Neural crest cell (in vitro differentiated cells): ENCODE measurements at regions not wholly inside any gene's neighbourhood (a gene's known extent, or its start where the extent isn't known, plus 50 kb on each side); places are given as distances from the start of the nearest gene placed in this dataset.

ENCODE experiments used
- DNase-seq: peaks from one replicate; pipeline ENCODE4 v3.0.0; 2021; ENCODE audit warnings: low read depth, mixed read lengths, low spot score
- H3K27ac Mint-ChIP-seq: one replicate; pipeline ENCODE4 v1.8.0; 2021; ENCODE audit warnings: mild to moderate bottlenecking, mixed read lengths; ENCODE audit not compliant: unreplicated experiment
- H3K27me3 Mint-ChIP-seq: 2 replicates; pipeline ENCODE4 v1.8.0; 2021; ENCODE audit warnings: low read depth, mild to moderate bottlenecking, mixed read lengths
- H3K36me3 Mint-ChIP-seq: 2 replicates; pipeline ENCODE4 v1.8.0; 2021; ENCODE audit warnings: low read depth, mild to moderate bottlenecking, mixed read lengths
- H3K4me1 Mint-ChIP-seq: 2 replicates; pipeline ENCODE4 v1.8.0; 2021; ENCODE audit warnings: mixed read lengths
- H3K4me3 Mint-ChIP-seq: one replicate; pipeline ENCODE4 v1.8.0; 2021; ENCODE audit warnings: mild to moderate bottlenecking, mixed read lengths
- H3K9me3 Mint-ChIP-seq: 2 replicates; pipeline ENCODE4 v1.8.0; 2021; ENCODE audit warnings: mixed read lengths
- TF ChIP-seq, protein P1 (sequence below): fragments of 200-600 bp; sonication (generic); conservative IDR thresholded peaks from 2 replicates; pipeline ENCODE4 v1.5.0; 2021; ENCODE audit warnings: antibody characterized with exemption, mild to moderate bottlenecking

DNA sequence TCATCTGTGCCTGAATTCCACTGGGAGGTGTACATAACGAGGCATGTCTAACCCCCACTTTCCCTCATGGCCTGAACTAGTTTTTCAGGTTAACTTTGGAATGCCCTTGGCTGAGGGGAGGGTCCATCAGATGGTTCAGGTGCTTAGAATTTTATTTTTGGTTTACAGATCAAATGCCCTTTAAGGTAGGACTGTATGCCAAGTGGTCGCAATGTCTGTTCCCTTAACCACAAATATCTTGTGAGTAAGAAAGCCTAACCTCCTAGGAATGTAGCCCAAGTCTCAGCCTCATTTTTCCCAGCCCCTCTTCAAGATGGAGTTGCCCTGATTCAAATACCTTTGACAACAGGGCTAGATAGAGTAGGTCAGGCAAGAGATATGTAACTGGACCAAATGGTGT is 78.4 kb downstream of the RNASET2 start:
- TF ChIP-seq, protein P1, sequence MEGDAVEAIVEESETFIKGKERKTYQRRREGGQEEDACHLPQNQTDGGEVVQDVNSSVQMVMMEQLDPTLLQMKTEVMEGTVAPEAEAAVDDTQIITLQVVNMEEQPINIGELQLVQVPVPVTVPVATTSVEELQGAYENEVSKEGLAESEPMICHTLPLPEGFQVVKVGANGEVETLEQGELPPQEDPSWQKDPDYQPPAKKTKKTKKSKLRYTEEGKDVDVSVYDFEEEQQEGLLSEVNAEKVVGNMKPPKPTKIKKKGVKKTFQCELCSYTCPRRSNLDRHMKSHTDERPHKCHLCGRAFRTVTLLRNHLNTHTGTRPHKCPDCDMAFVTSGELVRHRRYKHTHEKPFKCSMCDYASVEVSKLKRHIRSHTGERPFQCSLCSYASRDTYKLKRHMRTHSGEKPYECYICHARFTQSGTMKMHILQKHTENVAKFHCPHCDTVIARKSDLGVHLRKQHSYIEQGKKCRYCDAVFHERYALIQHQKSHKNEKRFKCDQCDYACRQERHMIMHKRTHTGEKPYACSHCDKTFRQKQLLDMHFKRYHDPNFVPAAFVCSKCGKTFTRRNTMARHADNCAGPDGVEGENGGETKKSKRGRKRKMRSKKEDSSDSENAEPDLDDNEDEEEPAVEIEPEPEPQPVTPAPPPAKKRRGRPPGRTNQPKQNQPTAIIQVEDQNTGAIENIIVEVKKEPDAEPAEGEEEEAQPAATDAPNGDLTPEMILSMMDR: no peak
- Mint-ChIP-seq H3K27me3 (peaks cover 12% of the 10 kb centered on the region), H3K36me3 (peaks cover 2% of the 10 kb centered on the region), H3K27ac (no peak overlapping the region), H3K4me1 (no peaks in the 10 kb centered on the region), H3K4me3 (no peak overlapping the region), H3K9me3 (no peaks in the 10 kb centered on the region)
- DNase-seq: no peak

- Mint-ChIP-seq H3K36me3 (no peaks in the 10 kb centered on the region), H3K4me1 (no peaks in the 10 kb centered on the region), H3K9me3 (no peaks in the 10 kb centered on the region), H3K27ac (no peak overlapping the region), H3K27me3 (peaks cover 12% of the 10 kb centered on the region), H3K4me3 (no peak overlapping the region)
- DNase-seq: no peak
- TF ChIP-seq, protein P1: no peak
Measured at GRCh38 chr6:166877349-166877748, 79.0 kb downstream of the RNASET2 start.

- no peaks in the 10 kb centered on the region for H3K4me1 Mint-ChIP-seq
- DNase-seq: no peak
Measured at GRCh38 chr6:166872531-166873009, 83.8 kb downstream of the RNASET2 start.

GRCh38 chr6:166870602-166871208 is 85.6 kb downstream of the RNASET2 start:
- Mint-ChIP-seq H3K9me3 (no peaks in the 10 kb centered on the region), H3K27ac (no peak overlapping the region)
- TF ChIP-seq, protein P1: no peak

More at GRCh38 chr6:166872531-166873009, 83.8 kb downstream of the RNASET2 start:
- H3K36me3 Mint-ChIP-seq: no peaks in the 10 kb centered on the region
- TF ChIP-seq, protein P1: no peak
- H3K27me3 Mint-ChIP-seq: peaks cover 12% of the 10 kb centered on the region
- H3K9me3 Mint-ChIP-seq: no peaks in the 10 kb centered on the region
- H3K4me3 Mint-ChIP-seq: no peak overlapping the region
- H3K27ac Mint-ChIP-seq: no peak overlapping the region

DNA sequence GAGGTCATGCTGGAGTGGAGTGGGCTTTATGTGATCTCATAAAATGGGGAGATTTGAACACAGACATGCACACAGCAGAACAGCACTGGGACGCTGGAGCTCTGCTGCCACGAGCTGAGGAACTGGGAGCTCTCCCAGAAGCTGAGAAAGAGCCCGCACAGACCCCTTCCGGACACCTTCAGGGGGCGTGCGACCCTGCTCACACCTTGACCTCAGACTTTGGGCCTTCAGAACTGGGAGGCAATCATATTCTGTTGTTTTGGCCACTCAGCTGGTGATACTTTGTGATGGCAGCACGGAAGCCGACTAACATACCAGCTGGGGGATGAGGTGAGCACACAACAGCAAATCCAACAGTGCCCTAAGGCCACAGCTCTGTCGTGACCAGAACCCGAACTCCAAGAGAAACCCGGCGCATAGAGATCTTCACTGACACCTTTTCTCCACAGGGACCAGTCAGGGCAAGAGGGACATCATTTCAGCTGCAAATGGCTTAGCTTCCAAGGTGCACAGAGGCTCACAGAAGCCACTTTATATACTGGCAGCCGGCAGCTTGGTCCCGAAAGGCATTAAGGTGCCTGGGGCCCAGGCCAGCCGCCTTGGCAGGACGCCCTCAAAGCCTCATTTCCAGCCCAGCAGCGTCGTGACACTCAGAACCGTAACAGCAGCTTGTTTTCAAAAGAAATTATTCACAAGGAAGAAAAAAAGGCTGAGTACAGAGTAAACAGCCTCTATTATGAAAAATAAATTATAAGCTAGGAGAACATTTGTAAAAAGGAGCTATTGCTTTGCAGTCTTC is 89.3 kb downstream of the RNASET2 start:
- H3K4me1 Mint-ChIP-seq: peaks cover under 1% of the 10 kb centered on the region
- H3K4me3 Mint-ChIP-seq: no peak overlapping the region
- TF ChIP-seq, protein P1: no peak
- H3K9me3 Mint-ChIP-seq: no peaks in the 10 kb centered on the region
- no peak for DNase-seq
- H3K27me3 Mint-ChIP-seq: no peaks in the 10 kb centered on the region
- no peak overlapping the region for H3K27ac Mint-ChIP-seq
- no peaks in the 10 kb centered on the region for H3K36me3 Mint-ChIP-seq

More at GRCh38 chr6:166870602-166871208, 85.6 kb downstream of the RNASET2 start:
- Mint-ChIP-seq H3K27me3 (peaks cover 12% of the 10 kb centered on the region), H3K4me1 (no peaks in the 10 kb centered on the region), H3K4me3 (no peak overlapping the region), H3K36me3 (no peaks in the 10 kb centered on the region)
- no peak for DNase-seq
